Fibroblast of mammary gland (primary cell): ENCODE measurements at regions not wholly inside any gene's neighbourhood (a gene's known extent, or its start where the extent isn't known, plus 50 kb on each side); places are given as distances from the start of the nearest gene placed in this dataset.

Experiments
- DNase-seq: peaks from one replicate; pipeline ENCODE4 v3.0.0-alpha.2; 2010; ENCODE audit warnings: low read depth
- H3K4me3 ChIP-seq: 2 replicates; pipeline ENCODE4 v1.5.1; 2011; ENCODE audit warnings: low read depth, mild to moderate bottlenecking, low read length, moderate library complexity; ENCODE audit not compliant: control insufficient read depth
- TF ChIP-seq, protein P1 (sequence below): conservative IDR thresholded peaks from 2 replicates; pipeline ENCODE4 v1.5.1; 2011; ENCODE audit warnings: low read depth, low read length, inconsistent platforms; ENCODE audit not compliant: control insufficient read depth, insufficient read depth

DNA sequence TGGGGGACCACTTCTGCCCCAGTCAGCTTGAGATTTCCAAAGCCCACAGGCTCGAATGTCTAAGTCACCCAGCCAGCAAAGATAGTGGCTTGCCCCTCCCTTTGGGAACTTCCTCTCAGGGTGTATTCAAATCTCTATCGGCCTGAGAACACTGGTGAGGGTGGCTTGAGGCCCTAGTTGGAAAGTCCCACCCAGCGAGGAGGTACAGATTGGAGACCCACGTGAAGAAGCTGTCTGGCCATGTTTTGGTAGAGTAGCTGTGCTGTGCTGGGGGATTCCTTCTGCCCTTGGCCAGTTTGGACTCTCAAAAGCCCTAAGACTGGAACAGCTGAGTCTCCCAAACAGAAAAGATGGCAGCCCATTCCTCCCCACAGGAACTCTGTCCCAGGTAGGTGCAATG is 172.7 kb upstream of the RIOK2 start:
- TF ChIP-seq, protein P1, sequence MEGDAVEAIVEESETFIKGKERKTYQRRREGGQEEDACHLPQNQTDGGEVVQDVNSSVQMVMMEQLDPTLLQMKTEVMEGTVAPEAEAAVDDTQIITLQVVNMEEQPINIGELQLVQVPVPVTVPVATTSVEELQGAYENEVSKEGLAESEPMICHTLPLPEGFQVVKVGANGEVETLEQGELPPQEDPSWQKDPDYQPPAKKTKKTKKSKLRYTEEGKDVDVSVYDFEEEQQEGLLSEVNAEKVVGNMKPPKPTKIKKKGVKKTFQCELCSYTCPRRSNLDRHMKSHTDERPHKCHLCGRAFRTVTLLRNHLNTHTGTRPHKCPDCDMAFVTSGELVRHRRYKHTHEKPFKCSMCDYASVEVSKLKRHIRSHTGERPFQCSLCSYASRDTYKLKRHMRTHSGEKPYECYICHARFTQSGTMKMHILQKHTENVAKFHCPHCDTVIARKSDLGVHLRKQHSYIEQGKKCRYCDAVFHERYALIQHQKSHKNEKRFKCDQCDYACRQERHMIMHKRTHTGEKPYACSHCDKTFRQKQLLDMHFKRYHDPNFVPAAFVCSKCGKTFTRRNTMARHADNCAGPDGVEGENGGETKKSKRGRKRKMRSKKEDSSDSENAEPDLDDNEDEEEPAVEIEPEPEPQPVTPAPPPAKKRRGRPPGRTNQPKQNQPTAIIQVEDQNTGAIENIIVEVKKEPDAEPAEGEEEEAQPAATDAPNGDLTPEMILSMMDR = no peak
- no peak for DNase-seq
- H3K4me3 ChIP-seq = no peak overlapping the region

DNA sequence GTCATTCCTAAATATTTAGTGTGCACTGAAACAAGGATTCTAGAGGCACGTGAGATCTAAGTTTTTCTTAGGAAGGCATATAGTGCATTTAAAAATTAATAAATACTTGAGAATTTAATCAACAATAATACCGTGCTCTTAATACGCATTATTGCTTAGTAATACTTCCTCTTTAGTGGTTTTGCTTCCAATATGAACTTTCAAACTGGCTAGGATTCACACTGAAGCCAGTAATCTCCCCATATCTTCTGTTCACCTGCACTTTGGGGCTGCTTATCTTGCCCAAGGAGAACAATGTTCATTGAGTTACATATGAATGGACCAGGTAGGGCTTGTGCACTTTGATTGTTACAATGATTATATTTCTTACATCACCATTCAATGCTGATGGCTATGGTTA is 180.5 kb upstream of the RIOK2 start:
- H3K4me3 ChIP-seq = no peak overlapping the region
- no peak for DNase-seq
- TF ChIP-seq, protein P1 = no peak

DNA sequence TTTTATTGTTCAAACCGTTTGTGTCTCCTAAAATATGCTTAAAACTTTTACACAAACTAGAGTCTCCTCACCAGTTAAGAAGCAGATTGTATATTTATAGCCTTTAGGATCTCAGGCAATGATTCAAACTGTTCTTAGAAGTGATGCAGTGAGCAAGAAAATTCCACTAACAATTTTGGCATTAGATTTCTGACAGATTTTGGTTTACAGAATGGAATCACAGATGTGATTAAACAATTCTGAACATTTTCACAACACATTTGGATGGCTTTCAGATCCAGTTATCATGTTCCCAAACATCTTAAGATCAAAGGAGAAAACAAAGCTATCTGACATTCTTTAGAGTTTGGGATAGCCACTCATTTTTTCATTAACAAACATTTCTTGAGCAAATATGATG is 181.7 kb upstream of the RIOK2 start:
- TF ChIP-seq, protein P1 = no peak
- no peak for DNase-seq
- H3K4me3 ChIP-seq = no peak overlapping the region

DNA sequence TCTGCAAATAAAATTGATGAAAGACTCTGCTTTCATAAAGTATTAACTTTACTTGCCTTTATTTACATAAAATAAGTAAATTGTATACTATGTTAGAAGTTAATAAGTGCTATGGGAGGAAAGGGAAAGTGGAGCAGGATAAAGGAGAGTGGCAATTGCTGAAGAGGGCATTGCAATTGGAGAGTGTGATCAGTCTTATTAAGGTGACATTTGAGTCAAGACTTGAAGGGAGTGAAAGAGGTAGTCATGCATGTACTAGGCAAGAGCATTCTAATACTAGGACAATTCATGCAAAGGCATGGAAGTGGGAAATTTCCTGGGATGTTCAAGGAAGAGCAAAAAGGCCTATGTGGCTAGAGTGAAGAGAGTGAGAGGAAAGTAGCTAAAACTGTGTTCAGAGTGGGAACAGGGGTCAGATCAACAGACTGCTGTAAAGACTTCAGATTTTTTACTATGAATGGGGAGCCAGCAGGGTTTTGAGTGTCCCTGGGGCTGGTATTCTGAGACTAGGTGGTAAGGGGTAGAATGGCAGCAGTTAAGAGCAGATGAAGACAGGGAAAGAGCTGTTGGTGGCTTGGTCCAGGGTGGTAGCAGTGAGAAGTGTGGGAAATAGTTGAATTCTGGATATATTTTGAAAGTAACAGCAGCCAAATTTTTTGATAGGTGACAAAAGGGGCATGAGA is 182.3 kb upstream of the RIOK2 start:
- H3K4me3 ChIP-seq = no peak overlapping the region
- TF ChIP-seq, protein P1 = no peak
- DNase-seq = no peak

DNA sequence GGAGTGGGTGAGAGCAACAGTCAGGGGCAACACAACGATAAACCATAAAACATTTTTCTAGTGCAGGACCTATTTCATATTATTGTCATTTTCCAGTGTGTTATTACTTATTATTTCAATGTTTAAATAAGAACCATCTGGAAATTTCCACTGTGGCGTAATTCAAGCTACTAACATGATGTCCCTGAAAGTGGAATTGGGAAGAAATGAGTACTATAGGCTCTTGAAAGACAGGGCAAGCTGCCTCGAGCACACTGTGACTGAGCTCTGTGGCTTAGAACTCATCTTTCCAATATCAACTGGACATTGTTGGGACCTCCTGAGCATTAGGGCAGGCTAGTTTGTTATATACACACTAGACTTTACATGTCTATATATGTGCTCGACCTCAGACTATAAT is 182.9 kb upstream of the RIOK2 start:
- no peak overlapping the region for H3K4me3 ChIP-seq
- no peak for DNase-seq

DNA sequence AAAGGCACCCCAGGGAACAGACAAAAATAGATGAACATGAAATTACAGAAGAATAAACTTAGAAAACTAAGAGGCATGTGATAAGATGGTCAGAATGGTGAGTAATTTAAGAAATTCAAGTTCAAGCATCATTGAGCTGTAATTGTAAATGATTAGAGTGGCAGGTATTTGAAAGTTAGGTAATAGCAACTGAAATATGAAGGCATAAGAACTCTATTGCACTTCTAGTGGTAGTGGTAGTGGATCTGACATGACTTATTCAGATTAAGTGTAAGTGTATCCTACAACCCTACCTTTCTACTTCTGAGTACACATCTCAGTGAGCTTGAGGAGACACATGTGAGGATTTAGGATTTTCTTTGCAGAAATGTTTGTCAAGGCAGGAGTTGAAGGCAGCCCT is 192.9 kb upstream of the RIOK2 start:
- no peak overlapping the region for H3K4me3 ChIP-seq
- TF ChIP-seq, protein P1 = no peak
- no peak for DNase-seq

More for the DNA sequence above, 182.9 kb upstream of the RIOK2 start:
- TF ChIP-seq, protein P1 = no peak

DNA sequence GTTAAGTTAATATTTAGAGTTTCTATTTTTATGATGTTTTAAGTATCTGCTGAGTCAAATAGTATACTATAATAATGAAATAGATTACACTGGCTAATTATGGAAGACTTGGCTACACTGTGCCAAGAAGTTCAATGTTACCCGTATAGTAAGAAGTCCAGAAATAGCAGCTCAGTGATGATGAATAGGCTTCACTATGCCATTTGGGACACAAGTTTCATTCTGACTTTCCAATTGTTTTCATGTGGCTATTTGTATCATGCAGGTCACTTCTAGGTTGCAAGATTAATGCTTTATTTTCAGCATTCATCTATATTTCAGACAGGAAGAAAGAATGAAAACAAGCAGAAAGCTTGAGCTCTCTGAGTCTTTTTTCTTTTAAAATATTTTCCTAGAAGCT is 194.5 kb upstream of the RIOK2 start:
- H3K4me3 ChIP-seq = no peak overlapping the region
- TF ChIP-seq, protein P1 = no peak
- DNase-seq = no peak
